Activated naive CD8-positive, alpha-beta T cell treated with anti-CD3 and anti-CD28 coated beads, Interleukin-2, amount 50 U/mL, for 16 hours (primary cell): ENCODE measurements at regions not wholly inside any gene's neighbourhood (a gene's known extent, or its start where the extent isn't known, plus 50 kb on each side); places are given as distances from the start of the nearest gene placed in this dataset.

Experiments
- DNase-seq: peaks from one replicate; pipeline ENCODE4 v3.0.0-alpha.2; 2020; ENCODE audit warnings: low read depth, low spot score

GRCh38 chr9:8088477-8088876, 288.9 kb upstream of the DMAC1 start:
- no peak for DNase-seq

DNA sequence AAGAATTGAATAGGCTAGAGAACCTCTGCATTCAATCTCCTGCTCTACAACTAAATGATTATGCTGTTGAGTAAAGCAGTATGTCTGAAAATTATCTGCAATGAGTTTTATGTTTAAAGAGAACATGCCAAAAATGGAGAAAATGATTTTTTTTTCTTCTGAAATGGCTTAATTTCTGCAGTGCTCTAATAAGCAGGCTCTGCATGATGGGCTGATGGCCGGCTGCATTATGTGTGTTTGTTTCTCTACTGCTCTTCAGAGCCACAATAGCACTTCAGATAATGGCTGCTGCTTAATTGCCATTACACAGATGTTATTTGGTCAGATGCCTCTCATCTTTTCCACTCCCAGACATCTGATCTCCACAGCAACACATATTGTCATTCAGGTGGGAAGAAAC, 286.4 kb upstream of the DMAC1 start:
- no peak for DNase-seq

GRCh38 chr9:8078641-8079140, 279.1 kb upstream of the DMAC1 start:
- no peak for DNase-seq

GRCh38 chr9:8074713-8075286, 275.2 kb upstream of the DMAC1 start:
- DNase-seq: no peak

- no peak for DNase-seq
These were observed 271.8 kb upstream of the DMAC1 start for GRCh38 chr9:8071445-8071798.

DNA sequence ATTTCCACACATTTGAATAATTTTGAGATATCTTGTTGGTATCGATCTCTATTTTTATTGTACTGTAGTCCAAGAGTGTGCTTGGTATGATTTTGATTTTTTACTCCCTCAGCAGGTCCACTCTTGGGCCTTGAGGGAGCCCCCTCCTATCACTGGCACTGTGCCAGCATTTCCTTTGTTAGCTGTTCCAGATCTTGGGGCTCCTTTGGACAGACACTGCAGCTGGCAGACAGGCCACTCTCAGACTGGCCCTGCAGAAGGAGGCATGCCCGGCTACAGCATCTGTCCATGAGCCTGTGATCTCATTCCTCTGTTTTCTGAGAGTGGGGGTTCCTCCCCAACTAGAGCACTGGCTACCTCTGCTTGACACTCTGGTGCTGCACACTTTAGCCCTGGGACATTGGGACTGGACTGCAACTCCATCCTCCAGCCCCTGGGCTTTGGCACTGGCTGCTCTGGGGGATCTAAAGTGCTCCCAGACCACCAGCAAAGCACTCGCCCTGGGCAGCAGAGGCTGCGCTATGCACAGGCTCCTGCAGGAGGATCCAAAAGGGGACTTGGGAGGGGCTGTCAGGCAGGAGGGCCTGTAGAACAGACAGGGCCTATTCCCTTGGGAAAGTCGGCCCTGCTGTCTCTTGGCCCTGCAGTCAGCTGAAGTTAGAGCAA, 271.3 kb upstream of the DMAC1 start:
- DNase-seq: no peak

GRCh38 chr9:8062459-8062858, 262.9 kb upstream of the DMAC1 start:
- no peak for DNase-seq

GRCh38 chr9:8053501-8053900, 253.9 kb upstream of the DMAC1 start:
- DNase-seq: no peak

DNA sequence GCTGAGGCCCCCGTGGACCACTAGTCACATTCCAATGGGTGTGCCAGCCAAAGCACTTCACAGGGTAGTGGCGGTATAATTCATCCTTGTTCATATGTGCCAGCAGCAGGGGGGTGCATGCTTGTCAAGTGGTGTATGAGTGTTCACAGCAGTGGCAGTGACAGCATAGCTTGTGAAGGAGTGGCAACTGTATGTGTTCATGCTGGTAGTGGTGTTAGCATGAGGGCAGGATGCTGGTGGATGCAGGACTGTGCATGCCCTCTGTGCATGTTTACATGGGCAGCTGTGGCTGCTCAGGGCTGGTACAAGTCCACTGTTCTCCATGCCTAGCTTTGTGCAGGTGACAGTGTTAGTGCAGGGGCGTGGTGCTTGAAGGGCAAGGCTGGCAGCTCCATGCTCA, 253.4 kb upstream of the DMAC1 start:
- no peak for DNase-seq

DNA sequence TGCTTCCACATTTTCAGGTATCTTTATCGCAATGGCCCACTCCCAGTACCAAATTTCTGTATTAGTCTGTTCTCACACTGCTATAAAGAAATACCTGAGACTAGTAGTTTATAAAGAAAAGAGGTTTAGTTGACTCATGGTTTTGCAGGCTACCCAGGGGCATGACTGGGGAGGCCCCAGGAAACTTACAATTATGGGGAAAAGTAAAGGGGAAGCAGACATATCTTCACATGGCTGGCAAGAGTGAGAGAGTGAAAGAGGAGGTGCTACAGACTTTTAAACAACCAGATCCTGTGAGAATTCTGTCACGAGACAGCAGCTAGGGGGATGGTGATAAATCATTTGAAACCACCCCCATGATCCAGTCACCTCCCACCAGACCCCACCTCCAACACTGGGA, 238.2 kb upstream of the DMAC1 start:
- no peak for DNase-seq

DNA sequence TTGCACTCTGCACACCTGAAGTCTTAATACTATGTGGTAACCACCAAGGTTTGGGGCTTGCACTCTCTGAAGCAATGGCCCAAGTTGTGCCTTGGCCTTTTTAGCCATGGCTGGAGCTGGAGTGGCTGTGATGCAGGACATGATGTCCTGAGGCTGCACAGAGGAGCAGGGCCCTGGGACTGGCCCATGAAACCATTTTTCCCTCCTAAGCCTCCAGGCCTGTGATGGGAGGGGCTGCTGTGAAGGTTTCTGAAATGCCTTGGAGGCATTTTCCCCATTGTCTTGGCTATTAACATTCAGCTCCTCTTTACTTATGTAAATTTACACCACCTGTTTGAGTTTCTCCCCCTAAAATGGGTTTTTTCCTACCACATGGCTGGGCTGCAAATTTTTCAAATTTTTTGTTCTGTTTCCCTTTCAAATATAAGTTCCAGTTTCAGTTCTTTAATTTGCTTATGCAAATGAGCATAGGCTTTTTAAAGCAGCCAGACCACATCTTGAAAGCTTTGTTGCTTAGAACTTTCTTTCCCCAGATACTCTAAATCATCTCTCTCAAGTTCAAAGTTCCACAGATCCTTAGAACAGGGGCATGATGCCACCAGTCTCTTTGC, 237.4 kb upstream of the DMAC1 start:
- no peak for DNase-seq

DNA sequence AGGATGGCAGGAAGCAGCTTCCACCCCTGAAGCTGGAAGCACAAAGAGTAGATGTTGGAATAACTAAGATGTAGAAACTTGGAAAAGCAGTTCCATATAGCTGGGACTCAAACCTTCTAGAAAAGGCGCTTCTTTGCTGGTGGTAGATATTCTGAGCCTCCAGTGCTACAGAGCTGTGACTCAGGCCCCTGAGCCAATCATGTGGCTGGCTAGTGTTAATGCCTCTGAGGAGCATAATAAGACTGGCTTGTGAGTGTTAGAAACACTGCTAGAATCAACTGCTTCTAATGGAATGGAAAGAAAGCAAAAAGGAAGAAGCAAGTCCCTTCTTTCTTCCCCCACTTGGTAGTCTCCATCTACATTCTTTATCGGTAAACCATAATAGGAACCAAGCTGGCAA, 234.2 kb upstream of the DMAC1 start:
- no peak for DNase-seq

DNA sequence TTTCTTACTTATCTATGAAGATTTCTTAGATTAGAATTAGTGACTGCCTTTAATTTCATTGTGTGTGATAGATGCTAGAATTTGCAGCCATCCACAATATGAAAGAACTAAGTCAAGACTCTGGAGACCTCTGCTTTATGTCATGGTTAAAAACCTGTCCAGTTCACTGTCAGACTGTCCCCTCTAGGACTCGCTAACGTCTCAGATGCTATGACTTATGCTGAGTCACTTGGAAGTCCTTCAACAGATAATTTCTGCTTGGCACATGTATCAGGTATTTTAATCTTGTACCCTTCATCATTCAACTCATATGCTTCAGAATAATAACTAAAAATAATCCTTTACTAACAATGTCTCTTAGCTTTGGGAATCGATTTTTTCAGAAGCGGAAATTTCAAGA, 230.5 kb upstream of the DMAC1 start:
- no peak for DNase-seq

DNA sequence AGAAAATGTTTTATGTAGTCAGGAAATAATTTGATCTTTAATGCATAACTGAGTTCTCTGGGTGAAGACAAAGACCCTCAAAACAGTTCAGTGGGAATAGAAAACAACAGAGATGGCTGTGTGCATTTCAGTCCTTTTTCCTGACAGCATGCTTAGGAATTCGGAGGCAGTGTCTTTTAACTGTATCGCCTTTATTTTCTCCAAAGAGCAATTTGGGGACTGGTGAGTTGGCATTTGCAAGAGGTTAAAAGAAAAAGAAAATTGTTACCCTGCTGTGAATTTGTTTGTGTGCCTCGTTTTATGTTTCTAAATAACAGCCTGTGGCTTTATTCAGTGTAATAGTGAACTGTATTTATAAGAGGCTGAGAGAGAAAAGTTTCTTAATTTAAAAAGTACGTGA, 227.8 kb upstream of the DMAC1 start:
- DNase-seq: no peak

GRCh38 chr9:8025551-8025950, 226.0 kb upstream of the DMAC1 start:
- DNase-seq: no peak

DNA sequence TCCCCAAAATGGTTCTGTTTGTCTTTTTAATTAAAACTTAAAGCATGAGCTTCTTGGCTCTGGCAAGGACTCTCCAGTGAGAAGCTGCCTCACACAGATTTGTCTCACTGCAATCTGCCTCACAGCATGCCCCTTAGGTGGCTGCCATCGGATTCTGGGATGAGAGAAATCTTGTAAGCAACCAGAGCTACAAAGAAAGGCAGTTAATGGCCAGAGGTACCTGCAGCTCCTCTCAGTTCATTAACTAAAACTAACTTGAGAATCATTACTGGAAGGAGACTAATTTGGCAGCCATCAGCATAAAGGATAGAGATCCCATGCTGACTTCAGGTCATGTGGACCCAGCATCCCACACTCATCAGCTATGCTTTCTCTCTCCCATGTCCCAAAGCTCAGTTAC, 220.6 kb upstream of the DMAC1 start:
- DNase-seq: no peak

DNA sequence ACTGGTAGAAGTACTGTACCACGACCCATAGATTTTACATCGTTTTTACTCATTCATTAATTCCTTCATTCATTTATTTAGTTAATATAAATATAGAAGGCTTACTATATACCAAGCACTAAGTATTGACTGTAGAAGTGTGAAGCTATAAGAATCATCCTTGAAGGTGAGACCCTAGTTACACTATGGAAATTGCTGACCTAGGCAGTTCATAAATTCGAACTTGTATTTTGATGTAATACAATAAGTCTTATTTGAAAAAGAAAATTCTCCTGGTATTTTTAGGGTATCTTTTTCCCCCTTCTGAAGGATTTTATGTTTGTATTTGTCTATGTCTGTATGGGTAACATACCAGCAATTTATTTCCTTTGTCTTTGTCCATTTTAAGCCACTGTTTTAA, 220.1 kb upstream of the DMAC1 start:
- no peak for DNase-seq

- no peak for DNase-seq
These were observed 215.6 kb upstream of the DMAC1 start for GRCh38 chr9:8014997-8015682.

DNA sequence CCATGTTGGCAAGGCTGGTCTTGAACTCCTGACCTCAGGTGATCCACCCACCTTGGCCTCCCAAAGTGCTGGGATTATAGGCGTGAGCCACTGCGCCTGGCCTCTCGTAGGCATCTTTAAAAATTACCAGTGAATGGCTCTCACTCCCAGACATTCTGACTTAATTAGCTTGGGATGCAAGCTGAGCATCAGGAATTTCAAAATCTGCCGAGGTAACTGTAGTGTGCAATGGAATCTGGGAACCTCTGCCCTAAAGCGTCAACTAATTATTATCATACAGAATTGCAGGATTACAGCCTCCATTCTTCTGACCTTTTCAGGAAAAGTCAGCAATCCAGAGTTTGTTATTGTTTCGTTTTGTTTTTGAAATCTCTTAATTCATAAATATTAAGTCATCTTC, 213.4 kb upstream of the DMAC1 start:
- no peak for DNase-seq

DNA sequence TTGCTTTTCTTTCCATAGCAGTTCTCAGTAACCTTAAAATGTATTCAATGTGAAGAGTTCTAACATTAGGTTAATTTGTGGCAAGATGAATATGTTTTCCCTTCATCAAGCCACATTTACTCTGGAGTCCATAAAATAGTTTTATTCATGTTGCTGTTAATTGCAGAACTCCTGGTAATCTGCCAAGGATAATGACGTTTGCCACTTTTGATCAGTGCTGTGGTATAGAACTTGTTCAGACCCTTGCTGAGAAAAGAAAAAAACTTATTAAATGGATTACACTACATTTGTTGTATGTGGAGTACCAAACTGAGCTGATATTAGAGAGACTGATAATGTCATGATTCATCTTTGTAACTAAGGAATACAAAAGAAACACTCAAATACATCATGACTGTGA, 212.4 kb upstream of the DMAC1 start:
- DNase-seq: no peak

DNA sequence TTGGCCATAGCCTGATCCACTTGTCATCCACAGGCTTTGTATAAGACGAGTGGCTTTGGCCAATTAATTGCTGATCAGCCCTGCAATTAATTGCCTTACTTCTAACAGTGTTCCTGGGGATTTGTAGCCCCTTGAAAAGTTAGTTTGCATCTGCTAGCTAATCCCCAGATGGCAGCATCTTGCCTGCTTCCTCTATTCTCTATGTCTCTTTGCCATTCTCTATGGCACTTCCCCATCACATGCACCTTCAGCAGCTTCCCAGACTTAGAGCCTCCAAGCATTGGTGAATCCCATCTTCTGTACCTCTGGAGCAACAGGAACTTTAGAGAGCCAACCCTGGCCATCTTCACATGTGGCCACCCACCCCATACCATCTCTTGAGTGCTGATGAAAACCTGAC, 197.0 kb upstream of the DMAC1 start:
- DNase-seq: no peak

DNA sequence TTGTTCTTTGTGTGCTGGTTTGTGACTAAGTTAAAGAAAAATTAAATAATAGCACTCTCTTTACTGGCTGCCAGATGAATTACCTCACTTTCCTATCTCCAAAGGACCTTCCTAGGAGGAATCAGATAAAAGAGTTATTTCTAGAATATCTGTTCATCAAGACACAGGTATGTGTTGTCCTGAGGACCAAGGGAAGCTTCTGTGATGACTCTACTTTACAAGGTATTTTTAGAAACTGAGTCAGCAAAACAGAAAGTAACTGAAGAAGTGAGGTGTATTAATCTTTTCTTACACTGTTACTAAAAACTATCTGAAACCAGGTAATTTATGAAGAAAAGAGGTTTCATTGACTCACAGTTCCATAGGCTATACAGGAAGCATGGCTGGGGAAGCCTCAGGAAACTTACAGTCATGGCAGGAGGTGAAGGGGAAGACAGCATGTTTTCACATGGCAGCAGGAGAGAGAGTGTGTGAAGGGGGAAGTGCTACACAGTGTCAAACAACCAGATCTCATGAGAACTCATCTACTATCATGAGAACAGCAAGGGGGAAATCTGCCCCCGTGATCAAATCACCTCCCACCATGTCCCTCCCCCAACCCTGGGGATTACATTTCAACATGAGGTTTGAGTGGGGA, 189.2 kb upstream of the DMAC1 start:
- no peak for DNase-seq
